ENCODE measurements at regions not wholly inside any gene's neighbourhood (a gene's known extent, or its start where the extent isn't known, plus 50 kb on each side); places are given as distances from the start of the nearest gene placed in this dataset.

GRCh38 chr2:120899771-120900170 is 164.1 kb downstream of the GLI2 start:
- H3K4me1 Mint-ChIP-seq (ENCODE audit: low read depth, unreplicated experiment), result peaks cover 54% of the 10 kb centered on the region

GRCh38 chr2:120901201-120901600 is 165.5 kb downstream of the GLI2 start:
- Histone ChIP-seq H3K79me2 (ENCODE audit: insufficient read depth, low read length) (peaks cover 28% of the 10 kb centered on the region), H3K9ac (ENCODE audit: low read length) (no peak overlapping the region), H3K27ac (ENCODE audit: low read depth, low read length) (no peak overlapping the region), H3K9me3 (ENCODE audit: insufficient read depth, low read depth, low read length) (no peaks in the 10 kb centered on the region), H3K4me1 (ENCODE audit: insufficient read depth, low read length) (no peaks in the 10 kb centered on the region), H3K27me3 (ENCODE audit: insufficient read depth, low read length) (no peaks in the 10 kb centered on the region), H4K20me1 (ENCODE audit: insufficient read depth, low read length) (peaks cover 61% of the 10 kb centered on the region), H3K4me2 (ENCODE audit: low read length) (no peak overlapping the region), H3K4me3 (ENCODE audit: insufficient read depth, low read depth, low read length) (no peak overlapping the region), H2AFZ (ENCODE audit: low read depth, low read length) (no peak overlapping the region), H3K36me3 (ENCODE audit: insufficient read depth, low read length) (no peaks in the 10 kb centered on the region)
- no peaks in the 10 kb centered on the region for H3K27me3 Mint-ChIP-seq (ENCODE audit: low read depth, unreplicated experiment)
- no peak overlapping the region for H3K4me3 Mint-ChIP-seq (ENCODE audit: unreplicated experiment)
- H3K4me1 Mint-ChIP-seq (ENCODE audit: low read depth, unreplicated experiment), result peaks cover 43% of the 10 kb centered on the region
- no peak for TF ChIP-seq EZH2 (IDR thresholded peaks at IDR 0.05; ENCODE audit: insufficient read depth, low read length)
- TF ChIP-seq CTCF (IDR thresholded peaks at IDR 0.05; ENCODE audit: insufficient read depth, low read depth, low read length), result no peak
- peaks cover 9% of the 10 kb centered on the region for H3K36me3 Mint-ChIP-seq (ENCODE audit: low read depth, unreplicated experiment)
- DNase-seq (ENCODE audit: low read depth) (no peak), FAIRE-seq (no peak)
- H3K27ac Mint-ChIP-seq (ENCODE audit: unreplicated experiment), result no peak overlapping the region
- no peaks in the 10 kb centered on the region for H3K9me3 Mint-ChIP-seq (ENCODE audit: unreplicated experiment)

More at GRCh38 chr2:120899771-120900170, 164.1 kb downstream of the GLI2 start:
- Histone ChIP-seq H3K27ac (ENCODE audit: low read depth, low read length) (no peak overlapping the region), H3K9me3 (ENCODE audit: insufficient read depth, low read depth, low read length) (no peaks in the 10 kb centered on the region), H3K36me3 (ENCODE audit: insufficient read depth, low read length) (no peaks in the 10 kb centered on the region), H3K4me3 (ENCODE audit: insufficient read depth, low read depth, low read length) (no peak overlapping the region), H3K79me2 (ENCODE audit: insufficient read depth, low read length) (peaks cover 30% of the 10 kb centered on the region), H4K20me1 (ENCODE audit: insufficient read depth, low read length) (peaks cover 55% of the 10 kb centered on the region), H3K4me1 (ENCODE audit: insufficient read depth, low read length) (no peaks in the 10 kb centered on the region), H3K9ac (ENCODE audit: low read length) (no peak overlapping the region), H3K27me3 (ENCODE audit: insufficient read depth, low read length) (no peaks in the 10 kb centered on the region), H2AFZ (ENCODE audit: low read depth, low read length) (no peak overlapping the region), H3K4me2 (ENCODE audit: low read length) (no peak overlapping the region)
- no peak for DNase-seq (ENCODE audit: low read depth)
- TF ChIP-seq CTCF (IDR thresholded peaks at IDR 0.05; ENCODE audit: insufficient read depth, low read depth, low read length) (no peak), EZH2 (IDR thresholded peaks at IDR 0.05; ENCODE audit: insufficient read depth, low read length) (no peak)
- Mint-ChIP-seq H3K36me3 (ENCODE audit: low read depth, unreplicated experiment) (peaks cover 9% of the 10 kb centered on the region), H3K4me3 (ENCODE audit: unreplicated experiment) (no peak overlapping the region), H3K27ac (ENCODE audit: unreplicated experiment) (peak overlapping the region; percentile 75), H3K9me3 (ENCODE audit: unreplicated experiment) (no peaks in the 10 kb centered on the region), H3K27me3 (ENCODE audit: low read depth, unreplicated experiment) (no peaks in the 10 kb centered on the region)
- no peak for FAIRE-seq

- H3K36me3 ChIP-seq (ENCODE audit: insufficient read depth, low read length), result no peaks in the 10 kb centered on the region
- Mint-ChIP-seq H3K9me3 (ENCODE audit: unreplicated experiment) (no peaks in the 10 kb centered on the region), H3K4me3 (ENCODE audit: unreplicated experiment) (no peak overlapping the region), H3K36me3 (ENCODE audit: low read depth, unreplicated experiment) (peaks cover 18% of the 10 kb centered on the region), H3K27ac (ENCODE audit: unreplicated experiment) (no peak overlapping the region), H3K4me1 (ENCODE audit: low read depth, unreplicated experiment) (peaks cover 33% of the 10 kb centered on the region), H3K27me3 (ENCODE audit: low read depth, unreplicated experiment) (no peaks in the 10 kb centered on the region)
- FAIRE-seq (no peak), DNase-seq (ENCODE audit: low read depth) (no peak)
- no peaks in the 10 kb centered on the region for H3K27me3 ChIP-seq (ENCODE audit: insufficient read depth, low read length)
- no peaks in the 10 kb centered on the region for H3K9me3 ChIP-seq (ENCODE audit: insufficient read depth, low read depth, low read length)
- peaks cover 75% of the 10 kb centered on the region for H4K20me1 ChIP-seq (ENCODE audit: insufficient read depth, low read length)
- no peak overlapping the region for H3K4me2 ChIP-seq (ENCODE audit: low read length)
- no peaks in the 10 kb centered on the region for H3K4me1 ChIP-seq (ENCODE audit: insufficient read depth, low read length)
- no peak overlapping the region for H3K9ac ChIP-seq (ENCODE audit: low read length)
- H2AFZ ChIP-seq (ENCODE audit: low read depth, low read length), result no peak overlapping the region
- no peak overlapping the region for H3K4me3 ChIP-seq (ENCODE audit: insufficient read depth, low read depth, low read length)
- H3K27ac ChIP-seq (ENCODE audit: low read depth, low read length), result no peak overlapping the region
- no peak for TF ChIP-seq CTCF (IDR thresholded peaks at IDR 0.05; ENCODE audit: insufficient read depth, low read depth, low read length)
- no peak for TF ChIP-seq EZH2 (IDR thresholded peaks at IDR 0.05; ENCODE audit: insufficient read depth, low read length)
- H3K79me2 ChIP-seq (ENCODE audit: insufficient read depth, low read length), result peaks cover 32% of the 10 kb centered on the region
Observed at GRCh38 chr2:120902592-120902991, 166.9 kb downstream of the GLI2 start.
